Endothelial cell of umbilical vein (primary cell): ENCODE measurements at regions not wholly inside any gene's neighbourhood (a gene's known extent, or its start where the extent isn't known, plus 50 kb on each side); places are given as distances from the start of the nearest gene placed in this dataset.

ENCODE experiments used
- BruUV-seq: library from RNA; stranded (reverse); fragments of 400-500 nt; replicated peaks from 2 replicates; lab custom pipeline; 2021; lab: Mats Ljungman, UMichigan
- CTCF ChIA-PET: fragments of 300-600, 350-600 bp; sonication (Branson Sonifier 250); formaldehyde crosslinking; loops from one replicate; lab custom pipeline; 2021; ENCODE audit warnings: antibody characterized with exemption, inconsistent platforms; lab: Charles Lee
- POLR2A ChIA-PET: fragments of 300-600, 350-600 bp; sonication (Branson Sonifier 250); formaldehyde crosslinking; loops from one replicate; lab custom pipeline; 2021; ENCODE audit warnings: antibody characterized with exemption, inconsistent platforms; lab: Charles Lee
- DNase-seq: peaks from one replicate; pipeline ENCODE4 v3.0.0-alpha.2; 2011; ENCODE audit warnings: low read depth, low spot score
- FAIRE-seq: peaks from 2 replicates; lab custom pipeline; 2011; peaks lifted over from hg19 to GRCh38; lab: Jason Lieb, UNC
- H2AFZ ChIP-seq: 2 replicates; pipeline ENCODE4 v1.6.0; 2012; ENCODE audit warnings: low read depth, low read length, control low read depth, inconsistent platforms
- H3K27ac ChIP-seq: 2 replicates; pipeline ENCODE4 v1.5.1; 2011; ENCODE audit warnings: low read depth, mild to moderate bottlenecking, control low read depth, low read length, moderate library complexity; ENCODE audit not compliant: insufficient read depth
- H3K27me3 ChIP-seq, 2 experiments: 2 replicates each; pipeline versions ENCODE4 v1.6.0 to v1.6.1; 2011; ENCODE audit warnings: low read length in 2 of 2, mixed read lengths in 1 of 2; ENCODE audit not compliant: control insufficient read depth in 2 of 2, insufficient read depth in 2 of 2
- H3K36me3 ChIP-seq, 2 experiments: 2 replicates in 1 of 2; 3 replicates in 1 of 2; pipeline ENCODE4 v1.5.1; 2011; ENCODE audit warnings: low read length in 2 of 2, mild to moderate bottlenecking in 1 of 2, moderate library complexity in 1 of 2; ENCODE audit not compliant: control insufficient read depth in 2 of 2, insufficient read depth in 2 of 2; ENCODE audit errors: extremely low read depth in 1 of 2
- H3K4me1 ChIP-seq: 3 replicates; pipeline ENCODE4 v1.5.1; 2011; ENCODE audit warnings: mild to moderate bottlenecking, low read length; ENCODE audit not compliant: control insufficient read depth, insufficient read depth; ENCODE audit errors: extremely low read depth
- H3K4me2 ChIP-seq: 2 replicates; pipeline ENCODE4 v1.6.1; 2011; ENCODE audit warnings: low read length, control low read depth, mixed read lengths; ENCODE audit not compliant: insufficient read depth
- H3K4me3 ChIP-seq, 3 experiments: fragments of 200-600 bp in 1 of 3; sonication (generic), shearing (Covaris generic) in 1 of 3; replicated peaks in 1 of 3; 2 replicates each; pipeline ENCODE4 v1.5.1; 2011 to 2016; ENCODE audit warnings: control low read depth in 3 of 3, low read length in 3 of 3, mild to moderate bottlenecking in 2 of 3, inconsistent platforms in 1 of 3, low read depth in 1 of 3, moderate library complexity in 1 of 3; ENCODE audit not compliant: insufficient read depth in 1 of 3
- H3K79me2 ChIP-seq: 2 replicates; pipeline ENCODE4 v1.6.0; 2012; ENCODE audit warnings: low read length, inconsistent platforms; ENCODE audit not compliant: control insufficient read depth, insufficient read depth
- H3K9ac ChIP-seq: replicated peaks from 2 replicates; pipeline ENCODE3; 2011; ENCODE audit warnings: low read length, control low read depth; ENCODE audit not compliant: insufficient read depth; ENCODE audit errors: extremely low read depth
- H3K9me1 ChIP-seq: replicated peaks from 3 replicates; pipeline ENCODE4 v1.6.0; 2011; ENCODE audit warnings: mild to moderate bottlenecking, low read length; ENCODE audit not compliant: control insufficient read depth, insufficient read depth; ENCODE audit errors: extremely low read depth
- H3K9me3 ChIP-seq: replicated peaks from 2 replicates; pipeline ENCODE4 v1.5.1; 2012; ENCODE audit warnings: low read length, inconsistent platforms; ENCODE audit not compliant: control insufficient read depth, insufficient read depth
- H4K20me1 ChIP-seq: replicated peaks from 2 replicates; pipeline ENCODE3; 2011; ENCODE audit warnings: mild to moderate bottlenecking, low read length; ENCODE audit not compliant: control insufficient read depth, insufficient read depth; ENCODE audit errors: extremely low read depth
- EZH2 ChIP-seq: IDR thresholded peaks from 2 replicates; pipeline ENCODE4 v1.6.1; 2012; ENCODE audit warnings: borderline replicate concordance, low read depth, mild to moderate bottlenecking, moderate library complexity, low read length, inconsistent platforms; ENCODE audit not compliant: severe bottlenecking
- FOS ChIP-seq: IDR thresholded peaks from 2 replicates; pipeline ENCODE4 v1.6.1; 2011; ENCODE audit warnings: mild to moderate bottlenecking, low read length, moderate library complexity, borderline replicate concordance; ENCODE audit not compliant: insufficient read depth
- GATA2 ChIP-seq: IDR thresholded peaks from 2 replicates; pipeline ENCODE4 v1.7.0; 2011; ENCODE audit warnings: low read depth, mild to moderate bottlenecking, moderate library complexity, mixed read lengths, low read length; ENCODE audit not compliant: insufficient read length, insufficient read depth
- JUN ChIP-seq: IDR thresholded peaks from 2 replicates; pipeline ENCODE4 v1.6.1; 2011; ENCODE audit warnings: borderline replicate concordance, low read depth; ENCODE audit not compliant: insufficient read length, insufficient read depth
- MYC ChIP-seq: IDR thresholded peaks from one replicate; pipeline ENCODE4 v1.6.1; 2011; ENCODE audit warnings: mild to moderate bottlenecking, low read depth, low read length
- POLR2A ChIP-seq: IDR thresholded peaks from 2 replicates; pipeline ENCODE4 v1.6.1; 2012; ENCODE audit warnings: low read depth, mild to moderate bottlenecking, control low read depth, low read length
- POLR2AphosphoS5 ChIP-seq: IDR thresholded peaks from 2 replicates; pipeline ENCODE4 v1.6.1; 2012; ENCODE audit warnings: low read depth, mild to moderate bottlenecking, control low read depth, low read length, moderate library complexity; ENCODE audit not compliant: insufficient read depth
- dilution Hi-C: fragments of 300-500 bp; cut with MboI; formaldehyde crosslinking; loops from one replicate; pipeline ENCODE4 v1.15.0; 2019; ENCODE audit warnings: low sequenced_read_pairs; ENCODE audit not compliant: extremely low pct_ligation_motif_present
- intact Hi-C: fragments of 100-400 bp; cut with micrococcal nuclease; formaldehyde crosslinking; loops from one replicate; pipeline ENCODE4 v1.10.0; 2022
- TF ChIP-seq, protein P1 (sequence below), 2 donors: IDR thresholded peaks; 1 replicate in 1 of 2; 2 replicates in 1 of 2; pipeline ENCODE4 v1.5.1; 2011; ENCODE audit warnings: low read length in 2 of 2, mild to moderate bottlenecking in 2 of 2, moderate library complexity in 2 of 2, control low read depth in 1 of 2, inconsistent platforms in 1 of 2, low read depth in 1 of 2; ENCODE audit not compliant: insufficient read depth in 1 of 2; ENCODE audit errors: extremely low read depth in 1 of 2
- TF ChIP-seq, protein P2 (sequence below): IDR thresholded peaks from 2 replicates; pipeline ENCODE4 v1.6.1; 2011; ENCODE audit not compliant: insufficient read depth, insufficient read length

DNA sequence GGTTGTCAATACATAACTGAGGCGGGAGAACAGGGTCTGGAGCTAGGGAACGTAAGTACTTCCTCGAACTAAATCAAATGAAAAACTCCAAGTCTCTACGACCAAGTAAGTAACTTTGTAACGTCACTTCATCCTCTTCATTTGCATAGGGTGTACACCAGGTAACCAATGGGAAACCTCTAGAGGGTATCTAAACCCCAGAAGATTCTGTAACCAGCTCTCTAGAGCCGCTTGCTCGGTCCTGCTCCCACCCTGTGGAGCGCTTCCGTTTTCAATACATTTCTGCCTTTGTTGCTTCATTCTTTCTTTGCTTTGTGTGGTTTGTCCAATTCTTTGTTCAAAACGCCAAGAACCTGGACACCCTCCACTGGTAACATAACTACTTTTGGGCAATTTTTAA lies 133.5 kb upstream of the TMEM170B start:
- FAIRE-seq (no peak), DNase-seq (no peak)
- Histone ChIP-seq H3K27ac (no peak overlapping the region), H3K79me2 (no peaks in the 10 kb centered on the region), H3K9me3 (no peaks in the 10 kb centered on the region), H3K36me3 (no peaks in the 10 kb centered on the region), H3K9me1 (no peaks in the 10 kb centered on the region), H3K27me3 (no peaks in the 10 kb centered on the region), H4K20me1 (no peaks in the 10 kb centered on the region), H3K4me1 (no peaks in the 10 kb centered on the region), H3K4me3 (no peak overlapping the region), H3K4me2 (no peak overlapping the region), H3K9ac (no peak overlapping the region), H2AFZ (no peak overlapping the region)
- CTCF ChIA-PET: interaction anchor here (1.3 kb wide), 1 partner anchor 14 kb away, joined by 3 read pairs; no protein-coding TSS in a partner anchor
- POLR2A ChIA-PET: no interaction called here
- intact Hi-C loops (no loop called here), dilution Hi-C loops (no loop called here)
- no peak for TF ChIP-seq MYC
- no peak for TF ChIP-seq POLR2A
- no peak for TF ChIP-seq JUN
- TF ChIP-seq GATA2: no peak
- TF ChIP-seq POLR2AphosphoS5: no peak
- TF ChIP-seq, protein P1, sequence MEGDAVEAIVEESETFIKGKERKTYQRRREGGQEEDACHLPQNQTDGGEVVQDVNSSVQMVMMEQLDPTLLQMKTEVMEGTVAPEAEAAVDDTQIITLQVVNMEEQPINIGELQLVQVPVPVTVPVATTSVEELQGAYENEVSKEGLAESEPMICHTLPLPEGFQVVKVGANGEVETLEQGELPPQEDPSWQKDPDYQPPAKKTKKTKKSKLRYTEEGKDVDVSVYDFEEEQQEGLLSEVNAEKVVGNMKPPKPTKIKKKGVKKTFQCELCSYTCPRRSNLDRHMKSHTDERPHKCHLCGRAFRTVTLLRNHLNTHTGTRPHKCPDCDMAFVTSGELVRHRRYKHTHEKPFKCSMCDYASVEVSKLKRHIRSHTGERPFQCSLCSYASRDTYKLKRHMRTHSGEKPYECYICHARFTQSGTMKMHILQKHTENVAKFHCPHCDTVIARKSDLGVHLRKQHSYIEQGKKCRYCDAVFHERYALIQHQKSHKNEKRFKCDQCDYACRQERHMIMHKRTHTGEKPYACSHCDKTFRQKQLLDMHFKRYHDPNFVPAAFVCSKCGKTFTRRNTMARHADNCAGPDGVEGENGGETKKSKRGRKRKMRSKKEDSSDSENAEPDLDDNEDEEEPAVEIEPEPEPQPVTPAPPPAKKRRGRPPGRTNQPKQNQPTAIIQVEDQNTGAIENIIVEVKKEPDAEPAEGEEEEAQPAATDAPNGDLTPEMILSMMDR (IDR thresholded peaks at IDR 0.05; ENCODE audit: extremely low read depth in 1 of 2, insufficient read depth in 1 of 2, low read depth in 1 of 2, low read length in 2 of 2): no peak
- TF ChIP-seq, protein P2, sequence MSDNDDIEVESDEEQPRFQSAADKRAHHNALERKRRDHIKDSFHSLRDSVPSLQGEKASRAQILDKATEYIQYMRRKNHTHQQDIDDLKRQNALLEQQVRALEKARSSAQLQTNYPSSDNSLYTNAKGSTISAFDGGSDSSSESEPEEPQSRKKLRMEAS: no peak
- no peak for TF ChIP-seq EZH2
- no peak for TF ChIP-seq FOS
- BruUV-seq: no TSS peak
